Body of pancreas (tissue), 4 donors: ENCODE measurements at regions not wholly inside any gene's neighbourhood (a gene's known extent, or its start where the extent isn't known, plus 50 kb on each side); places are given as distances from the start of the nearest gene placed in this dataset.

Experiments
- CTCF ChIP-seq, 7 experiments: fragments of 450-650 bp in 4 of 7; fragments of 200-600 bp in 3 of 7; sonication (generic) in 3 of 7; IDR thresholded peaks; one replicate each; pipeline ENCODE4 v1.5.1; 2016 to 2019; ENCODE audit warnings: antibody characterized with exemption in 7 of 7
- POLR2A ChIP-seq, 3 donors: fragments of 450-650 bp; IDR thresholded peaks; one replicate each; pipeline ENCODE4 v1.6.1; 2016; ENCODE audit warnings: antibody characterized with exemption in 3 of 3, mild to moderate bottlenecking in 2 of 3

GRCh38 chr6:62672989-62673388 lies 387.0 kb upstream of the KHDRBS2 start:
- TF ChIP-seq POLR2A (IDR thresholded peaks at IDR 0.05) = no peak
- no peak for TF ChIP-seq CTCF (IDR thresholded peaks at IDR 0.05)
